HepG2 (cell line): ENCODE measurements at regions not wholly inside any gene's neighbourhood (a gene's known extent, or its start where the extent isn't known, plus 50 kb on each side); places are given as distances from the start of the nearest gene placed in this dataset.

ENCODE experiments used
- AFF4 ChIP-seq: sonication (generic); formaldehyde crosslinking; IDR thresholded peaks from 2 replicates; pipeline ENCODE4 v1.4.0; 2020; ENCODE audit warnings: missing genetic modification reagents
- ATF1 ChIP-seq: IDR thresholded peaks from 2 replicates; pipeline ENCODE4 v1.6.1; 2016; ENCODE audit warnings: mild to moderate bottlenecking, control low read depth
- ATM ChIP-seq: fragments of 450-650 bp; IDR thresholded peaks from 2 replicates; pipeline ENCODE4 v1.7.1; 2017; ENCODE audit warnings: mild to moderate bottlenecking, borderline replicate concordance
- ATRX ChIP-seq: sonication (generic); formaldehyde crosslinking; IDR thresholded peaks from 2 replicates; pipeline ENCODE4 v1.4.0; 2020; ENCODE audit warnings: missing genetic modification reagents, borderline replicate concordance
- CBFB ChIP-seq: sonication (generic); formaldehyde crosslinking; IDR thresholded peaks from 2 replicates; pipeline ENCODE4 v1.4.0; 2020; ENCODE audit warnings: missing genetic modification reagents
- CEBPG ChIP-seq: IDR thresholded peaks from 2 replicates; pipeline ENCODE4 v1.6.1; 2016
- ETV5 ChIP-seq: IDR thresholded peaks from 2 replicates; pipeline ENCODE4 v1.6.1; 2018; ENCODE audit warnings: missing biosample characterization, missing genetic modification reagents, inconsistent platforms, borderline replicate concordance
- IKZF4 ChIP-seq: sonication (generic); formaldehyde crosslinking; IDR thresholded peaks from 2 replicates; pipeline ENCODE4 v1.5.1; 2020; ENCODE audit warnings: borderline replicate concordance, mild to moderate bottlenecking, low read depth, missing genetic modification reagents; ENCODE audit errors: not compliant biosample characterization
- KDM3A ChIP-seq: IDR thresholded peaks from 2 replicates; pipeline ENCODE4 v1.6.1; 2018; ENCODE audit warnings: low read depth, missing compliant biosample characterization
- MEF2D ChIP-seq: sonication (generic); formaldehyde crosslinking; IDR thresholded peaks from 2 replicates; pipeline ENCODE4 v1.5.1; 2020; ENCODE audit warnings: mild to moderate bottlenecking, missing genetic modification reagents
- SNRNP70 ChIP-seq: fragments of 200-400 bp; formaldehyde crosslinking; IDR thresholded peaks from 2 replicates; pipeline ENCODE4 v1.6.1; 2017; ENCODE audit warnings: mild to moderate bottlenecking, low read depth, low read length, moderate library complexity
- U2AF1 ChIP-seq: fragments of 200-400 bp; formaldehyde crosslinking; optimal IDR thresholded peaks from 2 replicates; pipeline ENCODE3; 2017; ENCODE audit warnings: mild to moderate bottlenecking, low read depth, low read length
- YY1 ChIP-seq: IDR thresholded peaks from 2 replicates; pipeline ENCODE4 v1.6.1; 2011; ENCODE audit warnings: low read length, low read depth, moderate library complexity, mild to moderate bottlenecking; ENCODE audit not compliant: insufficient read depth, insufficient replicate concordance
- ZNF263 ChIP-seq: sonication (generic); formaldehyde crosslinking; IDR thresholded peaks from 2 replicates; pipeline ENCODE4 v1.4.0; 2020; ENCODE audit warnings: missing genetic modification reagents
- ZNF282 ChIP-seq: fragments of 450-650 bp; IDR thresholded peaks from 2 replicates; pipeline ENCODE4 v1.6.1; 2018; ENCODE audit not compliant: partially characterized antibody
- ZNF3 ChIP-seq: IDR thresholded peaks from 2 replicates; pipeline ENCODE4 v1.7.0; 2017; ENCODE audit warnings: inconsistent platforms
- ZNF33B ChIP-seq: sonication (generic); formaldehyde crosslinking; IDR thresholded peaks from 2 replicates; pipeline ENCODE4 v1.5.1; 2020; ENCODE audit warnings: mild to moderate bottlenecking, missing genetic modification reagents
- ZNF570 ChIP-seq: sonication (generic); formaldehyde crosslinking; IDR thresholded peaks from 2 replicates; pipeline ENCODE4 v1.4.0; 2020; ENCODE audit warnings: mild to moderate bottlenecking, missing genetic modification reagents, borderline replicate concordance
- ZNF646 ChIP-seq: sonication (generic); formaldehyde crosslinking; IDR thresholded peaks from 2 replicates; pipeline ENCODE4 v1.9.0; 2021; ENCODE audit warnings: mild to moderate bottlenecking, missing genetic modification reagents
- ZNF678 ChIP-seq: sonication (generic); formaldehyde crosslinking; IDR thresholded peaks from 2 replicates; pipeline ENCODE4 v1.4.0; 2020; ENCODE audit warnings: mild to moderate bottlenecking, missing genetic modification reagents
- ZSCAN21 ChIP-seq: sonication (generic); formaldehyde crosslinking; IDR thresholded peaks from 2 replicates; pipeline ENCODE4 v1.8.0; 2022; ENCODE audit warnings: mild to moderate bottlenecking, missing genetic modification reagents, moderate library complexity, borderline replicate concordance

GRCh38 chr7:25952261-25953057 lies 199.5 kb upstream of the NFE2L3 start (continued):
- TF ChIP-seq ZNF282: no peak
- no peak for TF ChIP-seq U2AF1
- TF ChIP-seq YY1: peak; percentile 85
- no peak for TF ChIP-seq ATRX
- peak; percentile 68; the same call in 1 of the 2 replicates for TF ChIP-seq ZNF646
- no peak for TF ChIP-seq ZNF570 (CRISPR knock-in tag)
- no peak for TF ChIP-seq AFF4 (CRISPR knock-in tag)
- no peak for TF ChIP-seq ZNF33B (CRISPR knock-in tag)
- TF ChIP-seq KDM3A: peak; percentile 84
- 0 out of 2 replicates have a peak, but pooled peaks have one; percentile 42 for TF ChIP-seq ZNF263 (CRISPR knock-in tag)
- TF ChIP-seq CBFB (CRISPR knock-in tag): 0 out of 2 replicates have a peak, but pooled peaks have one; percentile 29
- TF ChIP-seq ZNF3 (CRISPR knock-in tag): 0 out of 2 replicates have a peak, but pooled peaks have one; percentile 63
- TF ChIP-seq ZNF678 (CRISPR knock-in tag): no peak
- TF ChIP-seq MEF2D: peak; percentile 87; the same call in 1 of the 2 replicates
- peak; percentile 84 for TF ChIP-seq ZSCAN21 (CRISPR knock-in tag)
- peak; percentile 32 for TF ChIP-seq IKZF4
- TF ChIP-seq CEBPG (CRISPR knock-in tag): peak; percentile 92
- TF ChIP-seq ETV5 (CRISPR knock-in tag): peak; percentile 62; the same call in 1 of the 2 replicates
- TF ChIP-seq SNRNP70: no peak
- TF ChIP-seq ATM: no peak; the same call in 1 of the 2 replicates
- peak; percentile 57; the same call in 1 of the 2 replicates for TF ChIP-seq ATF1
